Testis (tissue), 2 donors: ENCODE measurements at regions not wholly inside any gene's neighbourhood (a gene's known extent, or its start where the extent isn't known, plus 50 kb on each side); places are given as distances from the start of the nearest gene placed in this dataset.

Experiments
- POLR2A ChIP-seq: fragments of 450-650 bp; IDR thresholded peaks from one replicate; pipeline ENCODE4 v1.6.1; 2017; ENCODE audit warnings: antibody characterized with exemption, mild to moderate bottlenecking, moderate library complexity
- TF ChIP-seq, protein P1 (sequence below), 3 experiments: fragments of 450-650 bp in 2 of 3; fragments of 200-600 bp in 1 of 3; sonication (generic) in 1 of 3; IDR thresholded peaks; one replicate each; pipeline ENCODE4 v1.5.1; 2016 to 2019; ENCODE audit warnings: antibody characterized with exemption in 3 of 3, mild to moderate bottlenecking in 2 of 3, moderate library complexity in 1 of 3

DNA sequence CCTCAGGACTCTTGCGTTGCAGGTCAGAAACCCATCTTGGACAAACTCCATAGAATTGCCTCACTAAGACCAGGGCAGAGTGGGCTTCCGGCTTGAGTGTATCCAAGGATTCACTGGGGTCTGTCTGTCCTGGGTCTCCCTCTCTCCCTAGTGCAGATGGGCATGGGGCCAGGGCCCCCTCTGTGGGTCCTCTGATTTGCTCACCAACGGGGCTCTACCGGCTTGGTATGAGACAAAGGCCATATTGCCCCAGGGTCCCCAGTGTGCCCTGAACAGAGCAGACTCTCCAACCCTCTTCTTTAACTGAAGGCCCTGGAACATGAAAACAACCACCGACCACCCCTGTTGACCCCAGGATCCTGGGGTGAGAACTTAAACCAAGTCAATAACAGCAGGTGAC is 68.2 kb upstream of the CHST15 start:
- TF ChIP-seq, protein P1, sequence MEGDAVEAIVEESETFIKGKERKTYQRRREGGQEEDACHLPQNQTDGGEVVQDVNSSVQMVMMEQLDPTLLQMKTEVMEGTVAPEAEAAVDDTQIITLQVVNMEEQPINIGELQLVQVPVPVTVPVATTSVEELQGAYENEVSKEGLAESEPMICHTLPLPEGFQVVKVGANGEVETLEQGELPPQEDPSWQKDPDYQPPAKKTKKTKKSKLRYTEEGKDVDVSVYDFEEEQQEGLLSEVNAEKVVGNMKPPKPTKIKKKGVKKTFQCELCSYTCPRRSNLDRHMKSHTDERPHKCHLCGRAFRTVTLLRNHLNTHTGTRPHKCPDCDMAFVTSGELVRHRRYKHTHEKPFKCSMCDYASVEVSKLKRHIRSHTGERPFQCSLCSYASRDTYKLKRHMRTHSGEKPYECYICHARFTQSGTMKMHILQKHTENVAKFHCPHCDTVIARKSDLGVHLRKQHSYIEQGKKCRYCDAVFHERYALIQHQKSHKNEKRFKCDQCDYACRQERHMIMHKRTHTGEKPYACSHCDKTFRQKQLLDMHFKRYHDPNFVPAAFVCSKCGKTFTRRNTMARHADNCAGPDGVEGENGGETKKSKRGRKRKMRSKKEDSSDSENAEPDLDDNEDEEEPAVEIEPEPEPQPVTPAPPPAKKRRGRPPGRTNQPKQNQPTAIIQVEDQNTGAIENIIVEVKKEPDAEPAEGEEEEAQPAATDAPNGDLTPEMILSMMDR (IDR thresholded peaks at IDR 0.05) = no peak
- no peak for TF ChIP-seq POLR2A
